Parathyroid adenoma (tissue), 2 donors: ENCODE measurements at regions not wholly inside any gene's neighbourhood (a gene's known extent, or its start where the extent isn't known, plus 50 kb on each side); places are given as distances from the start of the nearest gene placed in this dataset.

Experiments used
- H2AFZ ChIP-seq: fragments of 300-600 bp; sonication (generic); one replicate; pipeline ENCODE4 v1.7.0; 2017; ENCODE audit warnings: antibody characterized with exemption, mild to moderate bottlenecking
- H3K27ac ChIP-seq: fragments of 300-600 bp; sonication (generic); one replicate; pipeline ENCODE4 v1.7.0; 2017
- H3K27me3 ChIP-seq: fragments of 300-600 bp; sonication (generic); one replicate; pipeline ENCODE4 v1.7.0; 2017; ENCODE audit warnings: low read length; ENCODE audit not compliant: control insufficient read depth, insufficient read depth
- H3K36me3 ChIP-seq: fragments of 300-600 bp; sonication (generic); one replicate; pipeline ENCODE4 v1.7.0; 2017; ENCODE audit warnings: low read length; ENCODE audit not compliant: control insufficient read depth, insufficient read depth
- H3K4me1 ChIP-seq: fragments of 300-600 bp; sonication (generic); one replicate; pipeline ENCODE4 v1.7.0; 2017; ENCODE audit warnings: control low read depth
- H3K4me2 ChIP-seq: fragments of 300-600 bp; sonication (generic); one replicate; pipeline ENCODE4 v1.7.0; 2017; ENCODE audit warnings: low read length
- H3K4me3 ChIP-seq: fragments of 300-600 bp; sonication (generic); one replicate; pipeline ENCODE4 v1.7.0; 2017; ENCODE audit warnings: low read depth, low read length
- H3K79me2 ChIP-seq: fragments of 300-600 bp; sonication (generic); one replicate; pipeline ENCODE4 v1.7.0; 2017; ENCODE audit warnings: control low read depth
- H3K9ac ChIP-seq: fragments of 300-600 bp; sonication (generic); one replicate; pipeline ENCODE4 v1.7.0; 2017; ENCODE audit warnings: mild to moderate bottlenecking
- H3K9me3 ChIP-seq: fragments of 300-600 bp; sonication (generic); one replicate; pipeline ENCODE4 v1.7.0; 2017; ENCODE audit warnings: low read length; ENCODE audit not compliant: control insufficient read depth
- TF ChIP-seq, protein P1 (sequence below): fragments of 300-600 bp; sonication (generic); IDR thresholded peaks from one replicate; pipeline ENCODE4 v1.7.0; 2017; ENCODE audit warnings: antibody characterized with exemption, mild to moderate bottlenecking
- donor health status: primary hyperparathyroidism.

DNA sequence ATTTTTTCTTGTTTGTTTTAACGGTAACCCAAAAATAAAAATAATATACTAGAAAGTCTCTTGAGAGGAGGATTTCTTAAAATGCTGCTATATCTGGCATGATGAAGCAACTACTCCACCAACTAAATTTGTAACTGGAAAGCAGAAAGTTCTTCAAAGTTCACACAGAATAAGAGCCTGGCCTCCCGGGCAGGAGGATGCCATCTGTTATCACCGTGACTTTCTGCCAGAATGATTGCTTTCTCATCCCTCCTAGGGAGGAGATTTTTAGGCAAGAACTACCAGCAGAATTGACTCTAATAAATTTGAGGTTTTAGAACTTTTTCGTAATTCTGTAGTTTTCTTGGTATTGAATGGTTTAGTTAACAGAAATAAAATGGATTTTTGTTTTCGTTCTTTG, 464.6 kb upstream of the ACTBL2 start:
- Histone ChIP-seq H3K4me3 (no peak overlapping the region), H3K9ac (no peak overlapping the region), H3K79me2 (no peaks in the 10 kb centered on the region), H3K4me1 (no peaks in the 10 kb centered on the region), H3K4me2 (no peak overlapping the region), H3K9me3 (no peaks in the 10 kb centered on the region), H3K36me3 (no peaks in the 10 kb centered on the region), H3K27me3 (no peaks in the 10 kb centered on the region), H3K27ac (no peak overlapping the region), H2AFZ (no peak overlapping the region)
- TF ChIP-seq, protein P1, sequence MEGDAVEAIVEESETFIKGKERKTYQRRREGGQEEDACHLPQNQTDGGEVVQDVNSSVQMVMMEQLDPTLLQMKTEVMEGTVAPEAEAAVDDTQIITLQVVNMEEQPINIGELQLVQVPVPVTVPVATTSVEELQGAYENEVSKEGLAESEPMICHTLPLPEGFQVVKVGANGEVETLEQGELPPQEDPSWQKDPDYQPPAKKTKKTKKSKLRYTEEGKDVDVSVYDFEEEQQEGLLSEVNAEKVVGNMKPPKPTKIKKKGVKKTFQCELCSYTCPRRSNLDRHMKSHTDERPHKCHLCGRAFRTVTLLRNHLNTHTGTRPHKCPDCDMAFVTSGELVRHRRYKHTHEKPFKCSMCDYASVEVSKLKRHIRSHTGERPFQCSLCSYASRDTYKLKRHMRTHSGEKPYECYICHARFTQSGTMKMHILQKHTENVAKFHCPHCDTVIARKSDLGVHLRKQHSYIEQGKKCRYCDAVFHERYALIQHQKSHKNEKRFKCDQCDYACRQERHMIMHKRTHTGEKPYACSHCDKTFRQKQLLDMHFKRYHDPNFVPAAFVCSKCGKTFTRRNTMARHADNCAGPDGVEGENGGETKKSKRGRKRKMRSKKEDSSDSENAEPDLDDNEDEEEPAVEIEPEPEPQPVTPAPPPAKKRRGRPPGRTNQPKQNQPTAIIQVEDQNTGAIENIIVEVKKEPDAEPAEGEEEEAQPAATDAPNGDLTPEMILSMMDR: no peak

DNA sequence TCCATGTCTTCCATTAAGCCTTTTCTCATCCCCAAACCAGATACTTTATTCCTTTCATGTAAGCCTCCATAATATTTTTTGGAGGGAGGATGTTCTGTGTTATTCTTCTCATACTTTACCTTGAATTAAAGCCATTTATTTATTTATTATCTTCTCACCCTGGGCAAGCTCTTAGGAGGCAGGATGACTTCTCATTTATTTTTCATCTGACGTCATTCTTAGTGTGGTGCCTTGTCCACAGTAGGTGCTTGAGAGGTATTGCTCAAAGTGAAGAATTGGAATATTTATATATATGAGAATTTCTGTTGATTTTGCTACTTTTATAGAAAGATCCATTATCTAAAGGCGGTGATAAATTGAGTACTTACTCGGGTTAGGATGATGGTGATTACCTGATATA, 458.3 kb upstream of the ACTBL2 start:
- Histone ChIP-seq H3K4me3 (no peak overlapping the region), H3K27ac (no peak overlapping the region), H3K27me3 (no peaks in the 10 kb centered on the region), H3K36me3 (no peaks in the 10 kb centered on the region), H3K9ac (no peak overlapping the region), H3K4me1 (no peaks in the 10 kb centered on the region), H3K4me2 (no peak overlapping the region), H2AFZ (no peak overlapping the region), H3K9me3 (no peaks in the 10 kb centered on the region), H3K79me2 (no peaks in the 10 kb centered on the region)
- TF ChIP-seq, protein P1: no peak

DNA sequence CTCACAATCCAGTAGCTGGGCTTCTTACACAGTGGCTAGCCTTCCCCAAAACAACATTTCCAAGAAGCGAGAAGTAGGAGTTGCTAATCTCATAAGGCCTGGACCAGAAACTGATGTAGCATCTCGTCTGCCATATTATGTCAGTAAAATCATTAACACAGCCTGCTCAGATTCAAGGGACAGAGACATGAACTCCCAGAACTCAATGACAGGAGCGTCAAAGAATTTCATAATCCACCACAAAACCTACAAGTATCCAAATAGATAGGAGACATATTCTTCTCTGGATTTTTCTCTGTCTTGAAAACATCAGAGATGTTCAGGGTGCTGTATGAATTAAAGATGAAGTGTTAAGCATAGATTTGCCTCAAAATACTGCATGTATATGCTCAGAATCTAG, 457.6 kb upstream of the ACTBL2 start:
- H3K9ac ChIP-seq: no peak overlapping the region
- no peak overlapping the region for H3K27ac ChIP-seq
- H3K4me3 ChIP-seq: no peak overlapping the region
- no peaks in the 10 kb centered on the region for H3K36me3 ChIP-seq
- no peaks in the 10 kb centered on the region for H3K9me3 ChIP-seq
- no peaks in the 10 kb centered on the region for H3K4me1 ChIP-seq
- no peaks in the 10 kb centered on the region for H3K79me2 ChIP-seq
- no peak overlapping the region for H3K4me2 ChIP-seq
- H2AFZ ChIP-seq: no peak overlapping the region
- TF ChIP-seq, protein P1: no peak
- H3K27me3 ChIP-seq: no peaks in the 10 kb centered on the region

DNA sequence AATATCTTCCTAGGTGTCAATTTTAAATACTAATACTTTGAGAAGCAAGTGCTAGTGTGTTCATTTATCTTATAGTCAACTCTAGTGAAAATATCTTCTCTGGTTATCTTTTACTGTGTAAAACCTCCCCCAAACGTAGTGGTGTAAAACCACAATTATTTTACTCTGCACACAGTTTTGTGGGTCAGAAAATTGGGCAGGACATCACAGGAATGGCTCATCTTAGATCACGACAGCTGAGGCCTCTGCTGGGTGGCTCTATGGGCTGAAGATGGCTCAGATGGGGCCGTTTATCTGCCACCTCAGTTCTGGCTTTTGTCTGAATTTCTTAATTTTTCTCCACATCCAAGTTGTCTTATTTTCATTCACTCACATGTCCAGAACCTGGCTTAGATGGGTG, 457.2 kb upstream of the ACTBL2 start:
- Histone ChIP-seq H3K9me3 (no peaks in the 10 kb centered on the region), H2AFZ (no peak overlapping the region), H3K27ac (no peak overlapping the region), H3K4me3 (no peak overlapping the region), H3K27me3 (no peaks in the 10 kb centered on the region), H3K36me3 (no peaks in the 10 kb centered on the region), H3K79me2 (no peaks in the 10 kb centered on the region), H3K9ac (no peak overlapping the region), H3K4me1 (no peaks in the 10 kb centered on the region), H3K4me2 (no peak overlapping the region)
- TF ChIP-seq, protein P1: no peak

DNA sequence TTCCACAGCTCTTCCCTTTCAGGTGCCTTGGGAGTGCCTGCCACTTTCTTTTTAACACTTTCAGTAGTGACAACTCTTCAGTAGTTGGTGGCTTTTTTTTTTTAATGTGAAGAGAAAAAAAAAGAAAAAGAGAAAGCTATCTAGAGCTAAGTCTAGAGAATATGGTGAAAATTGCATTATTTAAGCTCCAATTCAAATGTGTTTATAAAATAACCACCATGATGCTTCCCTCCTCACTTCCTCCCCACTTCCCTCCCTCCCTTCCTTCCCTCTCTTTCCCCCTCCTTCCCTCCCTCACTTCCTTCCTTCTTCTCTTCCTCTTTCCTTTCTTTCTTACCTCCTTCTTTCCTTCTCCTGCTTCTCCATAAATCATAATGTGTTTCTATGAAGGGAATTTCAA, 456.7 kb upstream of the ACTBL2 start:
- H2AFZ ChIP-seq: no peak overlapping the region
- H3K36me3 ChIP-seq: no peaks in the 10 kb centered on the region
- no peaks in the 10 kb centered on the region for H3K9me3 ChIP-seq
- no peaks in the 10 kb centered on the region for H3K79me2 ChIP-seq
- no peak overlapping the region for H3K9ac ChIP-seq
- TF ChIP-seq, protein P1: no peak
- no peak overlapping the region for H3K4me3 ChIP-seq
- H3K27ac ChIP-seq: no peak overlapping the region
- H3K4me1 ChIP-seq: no peaks in the 10 kb centered on the region
- no peaks in the 10 kb centered on the region for H3K27me3 ChIP-seq
- no peak overlapping the region for H3K4me2 ChIP-seq
